GM08714 (cell line): ENCODE measurements at regions not wholly inside any gene's neighbourhood (a gene's known extent, or its start where the extent isn't known, plus 50 kb on each side); places are given as distances from the start of the nearest gene placed in this dataset.
"Not testable (repeated sequence)": the region's sequence is repeated elsewhere in the genome, so short reads cannot be mapped to it uniquely, and the experiment has no call there.

Experiments used
- H3K4me3 ChIP-seq: fragments of 200-500 bp; sonication (Bioruptor generic); 2 replicates; pipeline ENCODE4 v1.5.1; 2014; ENCODE audit warnings: mild to moderate bottlenecking, low read length, inconsistent platforms

GRCh38 chr16:16614484-16614883 is 235.5 kb downstream of the NPIPA7 start:
- not testable (repeated sequence) for H3K4me3 ChIP-seq

- H3K4me3 ChIP-seq = not testable (repeated sequence)
These were observed 240.1 kb downstream of the NPIPA7 start for GRCh38 chr16:16618963-16619465.

DNA sequence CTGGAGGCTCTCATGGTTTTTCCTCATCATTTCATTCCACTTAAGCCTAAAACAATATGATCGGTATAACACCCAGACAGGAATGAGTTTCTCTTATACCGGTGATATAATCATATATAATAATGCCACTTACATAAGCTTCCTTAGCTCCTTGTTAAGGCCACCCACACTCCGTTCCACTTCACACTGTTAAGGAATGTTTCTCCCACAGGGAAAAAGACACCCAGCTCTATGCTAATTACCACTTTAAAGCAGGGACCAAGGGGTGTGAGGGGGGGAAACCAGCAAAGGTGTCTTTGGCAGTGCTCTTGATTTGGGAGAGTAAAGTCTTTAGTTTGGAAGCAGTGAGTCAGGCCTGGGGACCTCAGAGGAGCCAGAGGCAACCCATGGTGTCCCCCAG is 245.4 kb downstream of the NPIPA7 start:
- not testable (repeated sequence) for H3K4me3 ChIP-seq

DNA sequence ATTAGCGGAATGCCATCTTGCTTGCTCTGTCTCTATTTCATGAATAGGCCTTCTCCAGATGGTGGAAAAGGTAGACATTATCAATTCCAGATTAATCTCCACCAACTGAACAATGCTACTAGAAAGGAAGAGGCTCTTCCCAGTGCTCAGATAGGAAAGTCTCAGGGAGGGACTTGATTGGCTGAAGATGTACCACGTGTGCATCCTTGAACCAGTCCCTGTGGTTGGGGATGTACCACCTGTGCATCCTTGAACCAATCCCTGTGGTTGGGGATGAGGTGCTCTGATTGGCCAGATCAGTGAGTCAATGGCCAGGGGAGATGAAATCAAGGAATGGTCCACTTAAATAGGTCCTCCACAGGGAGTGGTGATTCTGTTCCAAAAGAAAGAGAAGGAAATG is 246.2 kb downstream of the NPIPA7 start:
- H3K4me3 ChIP-seq = not testable (repeated sequence)

DNA sequence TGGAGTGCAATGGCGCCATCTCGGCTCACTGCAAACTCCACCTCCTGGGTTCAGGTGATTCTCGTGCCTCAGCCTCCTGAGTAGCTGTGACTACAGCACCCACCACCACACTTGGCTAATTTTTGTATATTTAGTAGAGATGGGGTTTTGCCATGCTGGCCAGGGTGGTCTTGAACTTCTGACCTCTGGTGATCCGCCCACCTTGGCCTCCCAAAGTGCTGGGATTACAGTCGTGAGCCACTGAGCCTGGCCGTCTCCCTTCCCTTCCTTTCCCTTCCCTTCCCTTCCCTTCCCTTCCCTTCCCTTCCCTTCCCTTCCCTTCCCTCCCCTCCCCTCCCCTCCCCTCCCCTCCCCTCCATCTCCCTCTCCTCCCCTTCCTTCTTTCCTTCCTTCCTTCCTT is 248.9 kb downstream of the NPIPA7 start:
- not testable (repeated sequence) for H3K4me3 ChIP-seq

DNA sequence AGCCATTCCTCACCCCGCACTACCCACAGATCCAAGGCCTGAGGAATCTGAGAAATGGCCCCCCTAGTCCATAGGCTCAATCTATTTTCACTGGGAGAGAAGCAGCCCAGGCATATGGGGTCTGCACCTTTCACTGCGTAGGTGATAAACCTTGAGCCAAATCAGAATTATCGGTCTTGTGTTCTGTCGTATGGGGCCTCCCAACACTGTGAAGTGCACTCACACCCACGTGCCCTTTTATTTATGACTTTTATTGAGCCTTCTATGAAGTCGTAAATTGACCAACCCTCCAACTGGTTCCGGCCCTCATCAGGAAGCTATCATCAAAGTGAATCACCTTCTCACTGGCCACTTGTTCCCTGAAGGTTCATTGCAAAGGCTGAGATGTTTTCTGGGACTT is 259.3 kb downstream of the NPIPA7 start:
- H3K4me3 ChIP-seq = not testable (repeated sequence)

- not testable (repeated sequence) for H3K4me3 ChIP-seq
These were observed 259.8 kb downstream of the NPIPA7 start for GRCh38 chr16:16638714-16639113.

DNA sequence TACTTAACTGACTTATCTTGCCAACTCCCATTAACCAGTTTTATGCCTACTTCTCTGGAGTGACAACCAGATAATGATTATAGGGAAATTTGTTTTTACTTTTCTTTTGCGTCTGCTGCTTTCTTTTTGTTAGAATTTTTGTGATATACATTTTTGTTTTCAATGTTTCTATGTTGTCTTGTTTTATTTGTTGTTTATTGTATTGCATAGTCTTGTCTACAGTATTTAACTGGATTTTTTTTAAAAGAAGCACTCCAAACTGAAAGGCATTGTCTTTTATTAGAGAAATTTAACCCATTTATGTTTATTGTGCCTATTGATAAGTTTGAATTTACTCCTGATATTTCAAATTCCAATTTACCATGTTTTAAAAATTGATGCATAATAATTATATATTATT is 264.9 kb downstream of the NPIPA7 start:
- H3K4me3 ChIP-seq = not testable (repeated sequence)

DNA sequence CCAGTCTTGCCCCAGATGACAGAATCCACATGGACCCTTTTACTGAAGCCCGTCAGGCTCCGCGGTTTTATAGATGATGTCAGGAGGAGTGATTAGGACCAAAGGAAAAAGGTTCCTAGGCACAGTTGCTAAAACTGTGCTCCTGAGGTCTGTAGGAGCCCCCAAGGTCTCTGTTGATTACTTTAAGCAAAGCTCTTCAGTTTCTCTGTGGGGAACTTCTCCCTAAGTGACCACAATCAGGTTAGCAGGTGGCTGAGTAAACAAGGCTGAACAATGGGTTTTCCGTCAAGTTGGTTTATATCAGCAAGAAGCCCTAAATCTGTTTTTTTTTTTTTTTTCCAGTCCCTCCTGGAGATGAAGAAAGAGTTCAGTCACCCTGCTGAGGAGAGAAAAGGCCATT is 269.1 kb downstream of the NPIPA7 start:
- not testable (repeated sequence) for H3K4me3 ChIP-seq

GRCh38 chr16:16672180-16672812 is 293.4 kb downstream of the NPIPA7 start:
- H3K4me3 ChIP-seq = not testable (repeated sequence)

GRCh38 chr16:16674820-16675219 is 295.9 kb downstream of the NPIPA7 start:
- H3K4me3 ChIP-seq = not testable (repeated sequence)

- H3K4me3 ChIP-seq = not testable (repeated sequence)
These were observed 342.9 kb downstream of the NPIPA7 start for GRCh38 chr16:16721849-16722248.

DNA sequence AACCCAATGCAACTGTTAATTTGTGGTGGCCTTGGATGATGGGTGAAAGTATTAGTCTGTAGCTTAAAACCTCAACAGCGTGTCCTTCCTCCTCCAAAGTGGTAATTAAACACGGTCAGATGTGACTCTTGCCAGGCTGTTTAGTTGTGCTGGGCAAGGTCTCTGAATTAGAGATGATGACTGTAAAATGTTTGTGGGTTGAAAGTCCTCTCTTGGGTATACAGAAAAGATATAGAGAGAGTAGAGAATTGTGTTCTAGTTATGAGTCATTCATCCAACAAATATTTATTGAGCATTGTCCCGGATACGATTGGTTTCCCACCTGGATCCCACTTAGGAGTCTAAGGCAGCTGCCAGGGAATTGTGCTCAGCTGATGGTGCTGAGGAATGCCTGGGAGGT is 343.7 kb downstream of the NPIPA7 start:
- not testable (repeated sequence) for H3K4me3 ChIP-seq

DNA sequence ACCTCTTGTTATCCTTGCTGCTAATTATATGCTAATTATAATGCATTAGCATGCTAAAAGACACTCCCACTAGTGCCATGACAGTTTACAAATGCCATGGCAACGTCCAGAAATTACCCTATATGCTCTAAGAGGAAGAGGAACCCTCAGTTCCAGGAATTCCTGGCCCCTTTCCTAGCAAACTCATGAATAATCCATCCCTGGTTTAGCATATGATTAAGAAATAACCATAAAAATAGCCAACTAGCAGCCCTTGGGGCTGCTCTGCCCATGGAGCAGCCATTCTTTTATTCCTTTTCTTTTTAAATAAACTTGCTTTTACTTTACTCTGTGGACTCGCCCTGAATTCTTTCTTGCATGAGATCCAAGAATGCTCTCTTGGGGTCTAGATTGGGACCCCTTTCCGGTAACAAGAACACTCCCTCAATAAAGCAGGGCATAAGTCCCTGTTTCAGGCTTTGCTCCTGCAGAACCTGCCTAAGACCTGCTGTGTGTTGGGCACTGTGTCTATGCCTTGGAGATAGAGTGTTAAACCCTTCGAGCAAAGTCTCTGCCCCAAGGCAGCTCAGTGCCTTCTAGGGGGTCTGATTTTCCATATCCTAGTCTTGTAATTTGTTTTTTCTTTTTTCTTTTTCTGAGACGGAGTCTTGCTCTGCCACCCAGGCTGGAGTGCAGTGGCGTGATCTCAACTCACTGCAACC is 345.0 kb downstream of the NPIPA7 start:
- H3K4me3 ChIP-seq = not testable (repeated sequence)

GRCh38 chr16:16727048-16727447 is 348.1 kb downstream of the NPIPA7 start:
- not testable (repeated sequence) for H3K4me3 ChIP-seq

GRCh38 chr16:16742573-16742972 is 363.6 kb downstream of the NPIPA7 start:
- not testable (repeated sequence) for H3K4me3 ChIP-seq

DNA sequence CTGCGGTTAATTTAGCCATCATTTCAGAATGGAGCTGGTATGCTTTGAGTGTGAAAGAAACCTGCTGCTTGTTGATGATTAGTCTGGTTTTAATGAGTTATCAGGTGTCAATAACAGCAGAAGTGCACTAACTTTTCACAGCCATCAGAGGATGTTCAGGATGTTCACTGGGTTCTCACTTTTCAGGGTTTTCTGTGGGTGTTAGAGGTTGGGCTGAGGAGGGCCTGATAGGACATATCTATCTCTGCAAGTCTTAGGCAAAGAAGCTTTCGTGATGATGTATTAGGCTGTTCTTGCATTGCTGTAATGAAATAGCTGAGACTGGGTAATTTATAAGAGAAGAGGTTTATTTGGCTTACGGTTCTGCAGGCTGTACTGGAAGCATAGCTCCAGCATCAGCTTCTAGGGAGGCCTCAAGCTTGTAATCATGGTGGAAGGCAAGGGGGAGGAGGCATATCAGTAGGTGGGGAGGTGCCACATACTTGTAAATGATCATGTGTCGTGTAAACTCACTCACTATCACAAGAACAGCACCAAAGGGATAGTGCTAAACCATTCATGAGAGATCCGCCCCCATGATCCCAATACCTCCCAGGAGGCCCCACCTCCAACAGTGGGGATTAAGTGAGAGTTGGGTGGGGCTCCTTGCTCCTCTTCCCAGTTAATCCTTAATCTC is 376.2 kb downstream of the NPIPA7 start:
- not testable (repeated sequence) for H3K4me3 ChIP-seq
